C1 segment of cervical spinal cord (tissue), 14 donors: ENCODE measurements at regions not wholly inside any gene's neighbourhood (a gene's known extent, or its start where the extent isn't known, plus 50 kb on each side); places are given as distances from the start of the nearest gene placed in this dataset.

Experiments used
- DNase-seq, 14 donors: peaks; one replicate each; lab custom pipeline; 2025; lab: John Stamatoyannopoulos, UW

GRCh38 chr6:43969158-43969981 is 157.9 kb downstream of the MRPL14 start:
- DNase-seq = no peak

- no peak for DNase-seq
Observed at GRCh38 chr6:43968110-43968965, 158.9 kb downstream of the MRPL14 start.

- no peak for DNase-seq
Observed at GRCh38 chr6:43967719-43968091, 159.5 kb downstream of the MRPL14 start.

- no peak for DNase-seq
Observed at GRCh38 chr6:43966853-43967718, 160.2 kb downstream of the MRPL14 start.

- DNase-seq = no peak
Observed at GRCh38 chr6:43966374-43966658, 160.9 kb downstream of the MRPL14 start.

- DNase-seq = no peak
Observed at GRCh38 chr6:43965628-43966373, 161.5 kb downstream of the MRPL14 start.

GRCh38 chr6:43964659-43965570 is 162.3 kb downstream of the MRPL14 start:
- DNase-seq = no peak

GRCh38 chr6:43963877-43964658 is 163.2 kb downstream of the MRPL14 start:
- DNase-seq = no peak

- no peak for DNase-seq
Observed at GRCh38 chr6:43963203-43963602, 164.0 kb downstream of the MRPL14 start.

- DNase-seq = no peak
Observed at GRCh38 chr6:43962458-43962857, 164.8 kb downstream of the MRPL14 start.

GRCh38 chr6:43957273-43957672 is 170.0 kb downstream of the MRPL14 start:
- DNase-seq = no peak

GRCh38 chr6:43956478-43956877 is 170.8 kb downstream of the MRPL14 start:
- DNase-seq = no peak

GRCh38 chr6:43954311-43955131 is 172.7 kb downstream of the MRPL14 start:
- DNase-seq = peak in 1 of 14 donors; percentile 19

GRCh38 chr6:43953794-43954310 is 173.4 kb downstream of the MRPL14 start:
- no peak for DNase-seq

- DNase-seq = no peak
Observed at GRCh38 chr6:43953256-43953655, 174.0 kb downstream of the MRPL14 start.

GRCh38 chr6:43952746-43953145 is 174.5 kb downstream of the MRPL14 start:
- no peak for DNase-seq

GRCh38 chr6:43951756-43952675 is 175.2 kb downstream of the MRPL14 start:
- no peak for DNase-seq
